CD14-positive monocyte (primary cell): ENCODE measurements at regions not wholly inside any gene's neighbourhood (a gene's known extent, or its start where the extent isn't known, plus 50 kb on each side); places are given as distances from the start of the nearest gene placed in this dataset.
"Not testable (repeated sequence)": the region's sequence is repeated elsewhere in the genome, so short reads cannot be mapped to it uniquely, and the experiment has no call there.

ENCODE experiments used
- DNase-seq, 3 donors: peaks; one replicate each; pipeline ENCODE4 v3.0.0-alpha.2; 2011 to 2022
- H2AFZ ChIP-seq: 2 replicates; pipeline ENCODE4 v1.6.0; 2012; ENCODE audit warnings: mild to moderate bottlenecking, low read depth, low read length, inconsistent platforms; ENCODE audit not compliant: insufficient read depth, poor library complexity, severe bottlenecking
- H3K27ac ChIP-seq, 2 donors: 1 replicate in 1 of 2; 2 replicates in 1 of 2; pipeline ENCODE4 v1.5.1; 2012 to 2013; ENCODE audit warnings: low read length in 2 of 2, control low read depth in 1 of 2, inconsistent platforms in 1 of 2, low read depth in 1 of 2, mild to moderate bottlenecking in 1 of 2
- H3K27me3 ChIP-seq, 2 donors: one replicate each; pipeline versions ENCODE4 v1.6.0 to v1.6.1; 2011 to 2013; ENCODE audit warnings: low read length in 2 of 2; ENCODE audit not compliant: control insufficient read depth in 2 of 2, insufficient read depth in 2 of 2
- H3K36me3 ChIP-seq, 2 donors: replicated peaks in 1 of 2; 1 replicate in 1 of 2; 2 replicates in 1 of 2; pipeline versions ENCODE4 v1.5.1 to v1.6.1; 2012 to 2013; ENCODE audit warnings: low read length in 2 of 2, control low read depth in 1 of 2, inconsistent platforms in 1 of 2, mild to moderate bottlenecking in 1 of 2; ENCODE audit not compliant: insufficient read depth in 2 of 2, control insufficient read depth in 1 of 2
- H3K4me1 ChIP-seq, 2 donors: 1 replicate in 1 of 2; 2 replicates in 1 of 2; pipeline versions ENCODE4 v1.5.1 to v1.6.1; 2012 to 2013; ENCODE audit warnings: low read length in 2 of 2, control low read depth in 1 of 2, inconsistent platforms in 1 of 2, mild to moderate bottlenecking in 1 of 2, moderate library complexity in 1 of 2; ENCODE audit not compliant: insufficient read depth in 2 of 2, control insufficient read depth in 1 of 2
- H3K4me2 ChIP-seq: replicated peaks from 2 replicates; pipeline ENCODE3; 2012; ENCODE audit warnings: low read length, moderate library complexity, mild to moderate bottlenecking; ENCODE audit not compliant: poor library complexity, severe bottlenecking; ENCODE audit errors: extremely low read depth
- H3K4me3 ChIP-seq, 3 experiments: fragments of 200-600 bp in 1 of 3; sonication (generic) in 1 of 3; replicated peaks in 1 of 3; 1 replicate in 2 of 3; 2 replicates in 1 of 3; pipeline ENCODE4 v1.5.1; 2011 to 2013; ENCODE audit warnings: low read length in 3 of 3, mild to moderate bottlenecking in 3 of 3, control low read depth in 2 of 3, low read depth in 2 of 3, inconsistent platforms in 1 of 3, moderate library complexity in 1 of 3
- H3K79me2 ChIP-seq: 2 replicates; pipeline ENCODE4 v1.6.0; 2012; ENCODE audit warnings: mild to moderate bottlenecking, control low read depth, inconsistent platforms, low read length, moderate library complexity; ENCODE audit not compliant: insufficient read depth
- H3K9ac ChIP-seq: 2 replicates; pipeline ENCODE4 v1.6.0; 2017; ENCODE audit warnings: low read length, mild to moderate bottlenecking; ENCODE audit not compliant: insufficient read depth, poor library complexity, severe bottlenecking
- H3K9me3 ChIP-seq, 2 donors: replicated peaks in 1 of 2; 1 replicate in 1 of 2; 2 replicates in 1 of 2; pipeline versions ENCODE4 v1.5.1 to v1.6.1; 2012 to 2013; ENCODE audit warnings: low read length in 2 of 2, control low read depth in 1 of 2; ENCODE audit not compliant: control insufficient read depth in 1 of 2, insufficient read depth in 1 of 2
- H4K20me1 ChIP-seq: 2 replicates; pipeline ENCODE4 v1.6.0; 2012; ENCODE audit warnings: mild to moderate bottlenecking, low read length, control low read depth, moderate library complexity; ENCODE audit not compliant: insufficient read depth
- H3K27ac Mint-ChIP-seq, 7 donors: one replicate each; pipeline ENCODE4 v1.8.0; 2020; ENCODE audit warnings: mild to moderate bottlenecking in 7 of 7, mixed read lengths in 7 of 7, moderate library complexity in 6 of 7, inconsistent platforms in 2 of 7
- H3K27me3 Mint-ChIP-seq, 3 donors: one replicate each; pipeline ENCODE4 v1.8.0; 2021 to 2022; ENCODE audit warnings: low read depth in 3 of 3, mild to moderate bottlenecking in 3 of 3, mixed read lengths in 3 of 3, moderate library complexity in 3 of 3, inconsistent platforms in 1 of 3
- H3K36me3 Mint-ChIP-seq, 2 donors: one replicate each; pipeline ENCODE4 v1.8.0; 2020; ENCODE audit warnings: mixed read lengths in 2 of 2, inconsistent platforms in 1 of 2, mild to moderate bottlenecking in 1 of 2
- H3K4me1 Mint-ChIP-seq: one replicate; pipeline ENCODE4 v1.8.0; 2020; ENCODE audit warnings: mild to moderate bottlenecking, mixed read lengths
- H3K4me3 Mint-ChIP-seq, 2 donors: one replicate each; pipeline ENCODE4 v1.8.0; 2020; ENCODE audit warnings: mild to moderate bottlenecking in 2 of 2, mixed read lengths in 2 of 2, moderate library complexity in 1 of 2
- H3K9me3 Mint-ChIP-seq, 7 donors: one replicate each; pipeline ENCODE4 v1.8.0; 2020 to 2022; ENCODE audit warnings: mixed read lengths in 7 of 7, mild to moderate bottlenecking in 6 of 7, moderate library complexity in 6 of 7, inconsistent platforms in 2 of 7
- CTCF ChIP-seq: fragments of 200-600 bp; IDR thresholded peaks from one replicate; pipeline ENCODE4 v1.8.0; 2022; ENCODE audit warnings: antibody characterized with exemption, mild to moderate bottlenecking
- WGBS: methylation state at CpG from one replicate; pipeline ENCODE4 v1.1.5; 2013; ENCODE audit warnings: missing lambda C conversion rate; ENCODE audit not compliant: insufficient coverage; 5-methylcytosine and 5-hydroxymethylcytosine counted together
- intact Hi-C, 2 donors: fragments of 100-400 bp; cut with micrococcal nuclease; formaldehyde crosslinking; loops; one replicate each; pipeline versions ENCODE4 v1.15.0 to v1.15.1; 2023

DNA sequence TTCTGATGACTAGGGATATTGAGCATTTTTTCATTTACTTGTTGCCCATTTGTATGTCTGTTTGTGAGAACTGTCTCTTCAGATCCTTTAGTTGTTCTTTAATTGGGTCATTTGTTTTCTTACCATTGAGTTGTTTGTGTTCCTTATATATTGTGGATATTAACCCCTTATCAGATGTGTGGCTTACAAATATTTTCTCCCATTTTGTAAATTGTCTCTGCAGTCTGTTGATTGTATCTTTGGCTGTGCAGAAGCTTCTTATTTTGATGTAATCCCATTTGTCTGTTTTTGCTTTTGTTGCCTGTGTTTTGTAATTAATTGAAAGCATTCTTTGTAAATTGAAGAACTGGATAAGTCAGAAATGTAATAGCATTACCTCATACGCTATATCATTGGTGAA is 459.1 kb upstream of the FOXG1 start:
- Histone ChIP-seq H3K4me1 (no peaks in the 10 kb centered on the region), H3K79me2 (no peaks in the 10 kb centered on the region), H3K9me3 (no peaks in the 10 kb centered on the region), H3K27me3 (no peaks in the 10 kb centered on the region), H3K36me3 (no peaks in the 10 kb centered on the region), H4K20me1 (no peaks in the 10 kb centered on the region), H3K4me3 (no peak overlapping the region), H3K4me2 (no peak overlapping the region), H3K9ac (no peak overlapping the region), H2AFZ (no peak overlapping the region), H3K27ac (no peak overlapping the region)
- Mint-ChIP-seq H3K9me3 (peaks cover 0 to 2% (median 0%) of the 10 kb centered on the region in 7 donors), H3K4me1 (no peaks in the 10 kb centered on the region), H3K4me3 (no peak overlapping the region), H3K36me3 (no peaks in the 10 kb centered on the region), H3K27me3 (no peaks in the 10 kb centered on the region), H3K27ac (no peak overlapping the region)
- DNase-seq: no peak
- no CpG with 5 or more reads among the region's 1 CpG for WGBS
- TF ChIP-seq CTCF: no peak
- intact Hi-C loops: no loop called here

GRCh38 chr14:28308734-28309133 is 457.9 kb upstream of the FOXG1 start:
- Histone ChIP-seq H3K4me3 (no peak overlapping the region), H3K36me3 (no peaks in the 10 kb centered on the region), H2AFZ (no peak overlapping the region), H4K20me1 (no peaks in the 10 kb centered on the region), H3K27ac (no peak overlapping the region), H3K4me1 (no peaks in the 10 kb centered on the region), H3K9me3 (no peaks in the 10 kb centered on the region), H3K79me2 (no peaks in the 10 kb centered on the region), H3K9ac (no peak overlapping the region), H3K4me2 (no peak overlapping the region), H3K27me3 (no peaks in the 10 kb centered on the region)
- Mint-ChIP-seq H3K36me3 (no peaks in the 10 kb centered on the region), H3K4me1 (no peaks in the 10 kb centered on the region), H3K4me3 (no peak overlapping the region), H3K27me3 (no peaks in the 10 kb centered on the region), H3K27ac (no peak overlapping the region), H3K9me3 (no peaks in the 10 kb centered on the region)
- DNase-seq: no peak
- no peak for TF ChIP-seq CTCF
- 100% methylated on average over 2 of the region's 2 CpGs for WGBS
- intact Hi-C loops: no loop called here

- DNase-seq, H3K79me2 ChIP-seq, H3K4me3 ChIP-seq, H3K4me1 ChIP-seq, H4K20me1 ChIP-seq, H3K9me3 ChIP-seq, H3K9ac ChIP-seq, H3K27ac ChIP-seq, H3K36me3 ChIP-seq, H3K9me3 Mint-ChIP-seq, H3K4me3 Mint-ChIP-seq, intact Hi-C loops, H2AFZ ChIP-seq, H3K36me3 Mint-ChIP-seq, H3K4me1 Mint-ChIP-seq, H3K27ac Mint-ChIP-seq, H3K27me3 ChIP-seq, H3K4me2 ChIP-seq, H3K27me3 Mint-ChIP-seq: not testable (repeated sequence)
- WGBS: 93% methylated on average over 12 of the region's 32 CpGs
Observed at GRCh38 chr14:28317890-28318675, 448.5 kb upstream of the FOXG1 start.
